Transverse colon (tissue), 3 donors: ENCODE measurements at regions not wholly inside any gene's neighbourhood (a gene's known extent, or its start where the extent isn't known, plus 50 kb on each side); places are given as distances from the start of the nearest gene placed in this dataset.

Experiments
- CTCF ChIP-seq, 5 experiments: fragments of 200-600 bp in 3 of 5; fragments of 450-650 bp in 2 of 5; sonication (generic) in 3 of 5; IDR thresholded peaks; 1 replicate in 2 of 5; 2 replicates in 3 of 5; pipeline ENCODE4 v1.5.1; 2016 to 2017; ENCODE audit warnings: antibody characterized with exemption in 5 of 5, inconsistent platforms in 3 of 5, mild to moderate bottlenecking in 2 of 5, moderate library complexity in 1 of 5
- EP300 ChIP-seq: sonication (generic); formaldehyde crosslinking; IDR thresholded peaks from one replicate; pipeline ENCODE4 v1.6.1; 2017; ENCODE audit warnings: antibody characterized with exemption, low read depth
- POLR2A ChIP-seq: fragments of 450-650 bp; IDR thresholded peaks from one replicate; pipeline ENCODE4 v1.6.1; 2016; ENCODE audit warnings: antibody characterized with exemption, mild to moderate bottlenecking, moderate library complexity

DNA sequence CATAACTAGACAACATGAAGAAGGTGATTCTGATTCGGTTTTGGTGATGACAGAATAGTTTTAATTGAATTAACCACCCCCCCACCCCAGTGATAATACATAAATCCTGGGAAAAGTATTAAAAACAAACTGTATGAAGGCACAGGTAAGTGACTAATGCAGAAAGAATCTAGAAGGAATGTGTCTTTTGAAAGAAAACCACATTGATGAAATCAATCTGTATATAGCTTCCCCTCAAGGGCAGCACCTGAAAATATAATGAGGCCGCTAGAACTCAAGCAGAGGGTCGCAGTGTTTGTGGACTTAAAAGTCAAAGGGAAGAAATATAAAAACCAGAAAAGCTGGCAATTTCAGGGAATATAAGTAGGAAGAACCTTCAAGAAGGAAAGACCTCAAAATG, 580.5 kb upstream of the CHORDC1 start:
- TF ChIP-seq CTCF (IDR thresholded peaks at IDR 0.05) = no peak
- no peak for TF ChIP-seq POLR2A
- no peak for TF ChIP-seq EP300
